ENCODE measurements at regions not wholly inside any gene's neighbourhood (a gene's known extent, or its start where the extent isn't known, plus 50 kb on each side); places are given as distances from the start of the nearest gene placed in this dataset.

DNA sequence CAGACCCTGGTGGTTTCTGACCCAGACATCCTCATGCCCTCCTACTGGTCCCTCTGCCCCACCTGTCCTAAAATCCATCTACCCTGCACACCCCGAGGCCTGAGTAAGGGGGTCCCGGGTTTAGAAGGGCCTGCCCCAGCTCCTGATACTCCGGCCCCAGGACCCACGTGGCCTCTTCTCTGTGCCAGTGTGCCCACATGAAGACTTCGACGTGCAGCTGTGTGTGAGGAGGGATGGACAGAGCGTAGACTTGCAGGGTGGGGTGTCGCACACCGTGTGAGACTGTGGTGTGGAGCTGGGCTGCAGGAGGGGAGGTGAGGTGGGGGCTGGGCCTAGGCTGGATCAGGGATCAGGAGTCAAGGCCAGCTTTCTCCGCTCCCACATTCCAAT, 461.1 kb downstream of the PTPRU start:
- TF ChIP-seq, protein P1, sequence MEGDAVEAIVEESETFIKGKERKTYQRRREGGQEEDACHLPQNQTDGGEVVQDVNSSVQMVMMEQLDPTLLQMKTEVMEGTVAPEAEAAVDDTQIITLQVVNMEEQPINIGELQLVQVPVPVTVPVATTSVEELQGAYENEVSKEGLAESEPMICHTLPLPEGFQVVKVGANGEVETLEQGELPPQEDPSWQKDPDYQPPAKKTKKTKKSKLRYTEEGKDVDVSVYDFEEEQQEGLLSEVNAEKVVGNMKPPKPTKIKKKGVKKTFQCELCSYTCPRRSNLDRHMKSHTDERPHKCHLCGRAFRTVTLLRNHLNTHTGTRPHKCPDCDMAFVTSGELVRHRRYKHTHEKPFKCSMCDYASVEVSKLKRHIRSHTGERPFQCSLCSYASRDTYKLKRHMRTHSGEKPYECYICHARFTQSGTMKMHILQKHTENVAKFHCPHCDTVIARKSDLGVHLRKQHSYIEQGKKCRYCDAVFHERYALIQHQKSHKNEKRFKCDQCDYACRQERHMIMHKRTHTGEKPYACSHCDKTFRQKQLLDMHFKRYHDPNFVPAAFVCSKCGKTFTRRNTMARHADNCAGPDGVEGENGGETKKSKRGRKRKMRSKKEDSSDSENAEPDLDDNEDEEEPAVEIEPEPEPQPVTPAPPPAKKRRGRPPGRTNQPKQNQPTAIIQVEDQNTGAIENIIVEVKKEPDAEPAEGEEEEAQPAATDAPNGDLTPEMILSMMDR (IDR thresholded peaks at IDR 0.05), result no peak
- no peak for TF ChIP-seq EP300 (IDR thresholded peaks at IDR 0.05)
